CD4-positive, alpha-beta T cell treated with Interleukin-17A for 1 hour (primary cell): ENCODE measurements at regions not wholly inside any gene's neighbourhood (a gene's known extent, or its start where the extent isn't known, plus 50 kb on each side); places are given as distances from the start of the nearest gene placed in this dataset.
"Not testable (repeated sequence)": the region's sequence is repeated elsewhere in the genome, so short reads cannot be mapped to it uniquely, and the experiment has no call there.

Experiments
- DNase-seq: peaks from one replicate; pipeline ENCODE4 v3.0.0-alpha.2; 2020

DNA sequence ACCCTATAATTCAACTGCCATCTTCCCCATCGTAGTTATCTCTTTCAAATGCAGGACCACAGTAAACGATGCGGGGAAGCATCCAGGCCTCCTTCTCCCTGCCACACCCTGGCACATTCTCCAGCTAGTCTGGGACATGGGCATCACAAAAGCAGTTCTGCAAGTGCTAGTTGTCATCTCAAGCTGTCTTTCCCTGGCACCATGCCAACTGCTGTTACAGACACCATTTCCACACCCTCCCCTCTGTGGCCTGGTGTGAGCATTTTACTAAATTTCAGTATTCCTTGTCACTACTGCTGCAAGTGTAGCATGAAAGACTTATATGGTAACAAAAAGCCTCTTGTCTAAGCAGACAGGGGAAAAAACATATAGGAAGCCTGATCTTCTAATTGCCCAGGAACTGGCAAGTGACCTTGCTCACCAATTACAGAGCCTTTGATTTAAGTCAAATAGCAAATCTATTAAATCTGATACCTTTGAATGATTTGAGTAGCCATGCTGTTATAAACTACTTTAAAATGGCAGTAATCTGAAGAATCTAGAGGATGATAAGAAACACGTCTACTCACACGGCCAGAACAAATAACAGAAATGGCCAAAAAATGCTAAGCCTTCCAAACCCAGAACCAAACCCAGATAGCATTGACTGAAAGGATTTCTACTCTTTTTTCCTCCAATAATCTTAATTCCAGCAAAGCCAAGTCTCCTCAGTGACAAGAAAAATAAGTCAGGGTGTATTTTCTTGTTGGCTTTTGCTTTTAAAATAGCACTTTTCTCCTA, 179.0 kb downstream of the NUFIP1 start:
- DNase-seq, result no peak

DNA sequence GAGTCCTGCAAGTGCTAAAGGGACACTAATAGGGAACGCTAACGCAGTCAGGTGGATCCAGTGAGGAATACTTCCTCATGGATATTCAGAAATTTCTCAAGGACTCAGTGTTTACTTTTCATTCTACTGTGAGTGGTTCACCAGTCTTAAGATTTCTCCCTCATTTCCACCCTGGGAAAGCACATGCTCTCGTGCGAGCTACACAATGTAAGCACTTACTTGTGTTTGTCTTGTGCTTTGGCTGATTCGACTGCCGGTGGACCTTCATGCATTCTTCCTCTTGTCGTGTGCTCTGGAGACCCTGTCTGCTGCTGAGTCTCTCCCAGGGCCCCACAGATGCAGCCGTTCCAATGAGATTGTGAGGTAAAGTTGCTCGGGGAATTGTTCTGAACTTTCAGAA, 180.1 kb downstream of the NUFIP1 start:
- DNase-seq, result no peak

DNA sequence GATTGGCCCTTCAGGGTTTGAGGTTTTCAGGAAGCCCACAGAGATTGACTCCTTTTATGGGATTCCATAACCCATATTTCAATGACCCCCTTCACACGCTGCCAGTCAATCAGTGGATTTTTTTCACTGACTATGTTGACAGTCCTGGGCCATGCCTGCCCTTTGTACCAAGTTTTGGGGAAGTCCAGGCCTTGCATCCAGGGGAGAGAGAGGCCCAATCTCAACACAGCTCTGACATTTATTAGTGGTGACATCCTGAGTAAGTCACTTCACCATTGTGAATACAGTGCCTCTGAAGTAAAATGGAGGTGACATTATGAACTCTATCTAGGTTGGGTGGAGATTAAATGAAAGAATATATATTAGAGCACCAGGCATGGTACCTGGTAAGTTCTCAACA, 181.1 kb downstream of the NUFIP1 start:
- DNase-seq, result no peak

DNA sequence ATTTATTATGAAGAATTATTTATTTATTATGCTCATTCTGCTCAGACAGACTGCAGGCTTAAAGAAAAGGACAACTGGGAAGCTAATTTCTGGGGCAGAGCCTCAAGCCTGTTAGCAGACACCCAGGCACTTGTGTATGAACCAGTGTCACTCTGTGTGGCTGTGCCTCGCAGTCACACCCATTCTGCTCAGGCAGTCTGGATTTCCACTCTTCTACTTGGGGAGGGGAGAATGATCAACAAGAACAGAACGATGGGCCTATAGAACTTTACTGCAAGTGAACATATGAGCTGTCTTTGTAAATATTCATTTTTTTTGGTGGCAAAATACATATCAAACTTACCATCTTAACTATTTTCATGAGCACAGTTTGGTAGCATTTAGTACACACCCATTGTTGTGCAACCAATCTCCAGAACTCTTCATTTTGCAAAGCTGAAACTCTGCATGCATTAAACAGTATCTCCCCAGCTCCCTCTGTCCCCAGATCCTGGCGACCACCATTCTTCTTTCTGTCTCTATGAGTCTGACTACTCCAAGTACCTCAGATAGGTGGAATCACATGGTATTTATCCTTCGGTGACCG, 181.7 kb downstream of the NUFIP1 start:
- no peak for DNase-seq

DNA sequence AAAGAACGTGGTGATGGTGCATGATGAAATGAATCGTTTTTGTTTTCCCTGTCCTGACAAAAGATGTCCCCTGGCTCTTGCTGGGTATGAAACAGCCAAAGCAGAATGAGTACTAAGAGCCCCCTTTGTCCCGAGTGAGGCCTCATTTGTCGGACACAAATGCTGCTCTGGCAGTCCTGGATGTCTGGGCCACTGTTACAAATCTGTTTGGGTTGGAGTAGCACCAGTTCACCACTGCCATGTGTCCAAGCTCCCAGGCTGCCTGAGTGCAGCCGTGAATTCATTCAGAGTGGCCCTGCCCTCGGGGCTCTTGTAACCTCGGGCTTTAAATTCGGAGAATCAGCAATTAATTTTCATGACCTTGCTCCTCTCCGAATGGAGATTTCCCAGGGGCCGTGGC, 182.4 kb downstream of the NUFIP1 start:
- DNase-seq, result no peak

DNA sequence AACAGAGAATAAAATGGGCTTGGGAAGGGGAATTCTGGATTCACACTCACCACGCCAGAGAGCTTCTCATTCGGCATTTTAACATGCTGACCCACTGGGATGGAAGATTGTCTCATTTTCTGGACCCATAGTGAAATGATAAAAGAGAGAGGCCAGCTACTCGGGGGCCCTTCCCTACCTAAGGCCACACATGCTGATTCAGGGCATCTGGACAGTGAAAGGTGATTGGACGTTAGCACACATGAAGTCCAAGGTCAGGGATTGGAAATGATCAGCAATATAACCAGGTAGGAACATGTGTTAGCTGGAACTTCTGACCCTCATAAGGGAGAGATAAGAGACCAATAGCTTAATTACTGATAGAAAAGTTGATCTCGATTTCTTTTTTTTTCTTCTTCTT, 183.7 kb downstream of the NUFIP1 start:
- DNase-seq, result no peak

DNA sequence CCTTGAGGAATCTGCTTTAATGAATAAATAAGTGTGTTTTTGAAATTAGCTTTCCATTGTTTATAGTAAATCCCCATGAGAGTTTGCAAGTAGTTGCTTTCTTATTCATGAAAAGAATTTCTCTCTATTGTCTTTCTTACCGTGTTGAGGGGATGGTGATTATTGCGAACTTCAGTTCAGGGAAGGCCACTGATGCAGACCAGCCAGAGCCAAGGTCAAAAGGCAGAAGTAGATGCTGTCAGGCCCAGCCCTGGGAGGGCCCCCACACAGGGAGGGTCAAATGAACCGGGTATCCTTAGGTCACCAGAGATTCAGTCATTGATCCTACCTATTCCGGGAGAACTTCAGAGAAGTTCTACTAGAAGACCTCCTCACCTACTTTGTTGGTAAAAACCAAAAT, 185.9 kb downstream of the NUFIP1 start:
- DNase-seq, result no peak

DNA sequence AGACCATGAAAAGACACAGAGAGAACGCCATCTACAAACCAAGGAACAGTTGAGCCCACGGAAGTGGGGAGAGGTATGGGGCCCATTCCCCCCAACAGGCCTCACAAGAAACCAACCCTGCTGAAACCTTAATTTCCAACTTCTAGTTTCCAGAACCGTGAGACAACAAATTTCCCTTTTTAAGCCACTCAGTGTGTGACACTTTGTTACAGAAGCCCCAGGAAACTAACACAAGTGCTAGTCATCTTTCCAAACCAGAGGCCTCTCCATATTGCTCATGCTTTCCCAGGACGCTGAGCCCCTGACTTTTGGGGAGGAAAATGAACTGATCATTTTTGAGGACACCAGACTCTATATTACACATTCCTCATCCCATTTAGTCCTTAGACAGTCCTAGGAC, 186.8 kb downstream of the NUFIP1 start:
- no peak for DNase-seq

DNA sequence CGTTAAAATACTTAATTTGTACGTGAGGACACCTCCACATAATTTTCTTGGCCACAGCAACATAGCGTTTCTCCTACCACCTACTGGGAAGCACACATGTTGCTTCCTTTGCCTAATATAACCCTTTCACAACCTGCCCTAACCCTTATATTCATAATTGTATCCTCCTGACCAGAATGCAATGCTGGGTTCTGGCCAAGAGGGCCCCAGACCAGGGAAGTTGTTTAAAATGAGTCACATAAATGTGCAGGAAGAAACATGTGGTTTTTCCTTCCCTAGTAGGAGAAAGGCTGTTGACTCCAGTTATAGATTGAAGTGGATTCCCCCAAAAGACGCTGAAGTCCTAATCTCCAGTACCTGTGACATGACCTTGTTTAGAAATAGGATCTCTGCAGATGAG, 187.3 kb downstream of the NUFIP1 start:
- DNase-seq, result no peak

DNA sequence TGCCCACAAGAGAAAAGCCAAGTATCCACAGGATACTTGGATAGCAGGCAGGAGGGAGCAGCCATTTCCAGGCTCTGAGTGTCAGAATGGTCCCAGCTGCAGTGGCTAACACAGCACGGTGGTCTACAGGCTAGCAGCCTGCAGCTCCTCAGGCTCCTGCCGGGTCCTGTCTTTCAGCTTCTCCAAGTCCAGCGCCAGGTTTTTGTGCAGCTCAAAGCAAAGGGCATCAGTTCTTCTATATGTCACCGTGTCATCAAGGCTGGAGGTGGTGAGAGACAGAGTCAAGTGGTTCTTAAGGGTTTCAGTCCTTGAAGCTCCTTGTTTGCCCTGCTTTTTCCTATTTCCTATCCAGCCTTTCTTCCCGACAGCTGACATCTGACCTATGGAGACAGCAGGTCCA, 188.6 kb downstream of the NUFIP1 start:
- DNase-seq, result no peak

DNA sequence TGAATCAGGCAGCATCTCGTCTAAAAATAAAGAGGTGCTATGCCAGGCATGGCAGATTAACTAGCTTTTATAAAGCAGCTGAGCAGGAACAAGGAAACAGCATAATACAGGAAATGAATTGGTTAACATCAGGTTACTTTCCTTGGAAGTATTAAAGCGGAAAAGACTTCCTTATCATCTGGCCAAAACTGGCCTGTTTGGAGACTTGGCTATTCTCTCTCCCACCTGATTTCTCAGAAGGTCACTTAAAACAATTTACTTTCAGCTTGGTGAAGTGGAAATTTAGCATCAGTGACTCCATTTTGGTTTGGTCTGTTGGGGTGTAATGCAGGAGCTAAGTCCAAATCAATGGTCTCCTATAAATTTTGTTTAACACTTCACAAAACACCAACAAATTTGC, 191.6 kb downstream of the NUFIP1 start:
- DNase-seq, result no peak

DNA sequence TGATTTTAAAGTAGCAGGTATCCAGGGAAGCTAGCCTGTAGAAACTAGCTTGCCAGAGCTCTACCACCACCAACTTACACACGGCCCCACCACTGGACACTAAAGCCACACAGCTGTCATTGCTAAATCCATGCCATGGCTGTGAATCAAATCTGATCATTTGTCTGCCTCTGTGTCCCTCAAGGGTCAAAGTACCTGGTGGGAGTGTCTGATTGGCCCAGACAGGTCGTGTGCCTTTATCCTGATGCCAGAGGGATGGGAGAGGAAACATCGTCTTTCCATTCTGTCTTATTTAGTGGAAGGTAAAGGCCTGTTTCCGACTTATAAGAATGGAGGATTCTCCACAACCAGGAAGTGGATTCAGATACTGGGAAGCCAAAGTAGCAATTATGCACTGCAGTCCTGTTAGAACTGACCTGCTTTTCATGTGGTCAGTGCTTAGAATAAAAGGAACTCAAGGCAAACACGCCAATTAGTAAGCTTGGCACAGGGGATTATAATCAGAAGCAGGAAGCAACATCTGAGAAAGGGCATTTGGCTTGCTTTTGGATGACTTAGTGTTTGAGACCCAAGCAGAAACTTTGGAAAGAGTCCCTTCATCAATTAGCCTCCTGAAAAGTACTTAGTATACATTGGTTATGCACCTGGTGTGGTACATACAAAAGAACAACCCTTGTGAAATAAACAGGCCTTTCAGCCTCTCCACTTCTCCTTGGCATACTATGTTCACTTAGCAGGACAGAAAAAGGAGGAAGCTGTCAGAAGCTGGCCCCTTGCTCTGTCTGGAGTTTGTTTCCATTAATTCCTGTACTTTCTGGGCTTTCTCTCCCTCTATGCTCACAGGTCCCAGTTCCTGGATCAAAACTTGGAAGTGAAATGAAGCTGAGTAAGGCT, 192.4 kb downstream of the NUFIP1 start:
- no peak for DNase-seq

DNA sequence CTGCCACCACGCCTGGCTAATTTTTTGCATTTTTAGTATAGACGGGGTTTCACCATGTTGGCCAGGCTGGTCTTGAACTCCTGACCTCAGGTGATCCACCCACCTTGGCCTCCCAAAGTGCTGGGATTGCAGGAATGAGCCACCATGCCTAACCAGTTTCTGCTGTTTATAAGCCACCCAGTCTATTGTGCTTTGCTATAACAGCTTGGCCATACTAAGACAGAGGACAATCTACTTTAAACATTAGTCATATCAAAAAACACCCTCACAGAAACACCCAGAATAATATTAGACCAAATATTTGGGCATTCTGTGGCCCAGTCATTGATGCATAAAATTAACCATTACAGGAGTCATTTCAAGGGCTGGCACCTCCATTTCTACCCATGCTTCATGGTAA, 193.2 kb downstream of the NUFIP1 start:
- not testable (repeated sequence) for DNase-seq

DNA sequence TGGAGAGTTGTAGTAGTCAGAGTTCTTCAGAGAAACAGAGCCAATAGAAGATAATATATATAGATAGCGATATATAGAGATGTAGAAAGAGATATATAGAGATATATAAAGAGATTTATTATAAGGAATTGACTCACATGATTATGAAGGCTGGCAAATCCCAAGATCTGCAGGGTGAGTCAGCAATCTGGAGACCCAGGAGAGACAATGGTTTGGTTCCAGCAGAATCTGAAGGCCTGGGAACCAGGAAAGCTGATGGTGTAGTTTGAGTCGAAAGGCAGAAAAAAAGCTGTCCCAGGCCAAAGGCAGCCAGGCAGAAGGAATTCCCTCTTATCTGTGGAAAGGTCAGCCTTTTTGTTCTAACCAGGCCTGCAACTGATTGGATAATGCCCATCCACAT, 194.1 kb downstream of the NUFIP1 start:
- no peak for DNase-seq

DNA sequence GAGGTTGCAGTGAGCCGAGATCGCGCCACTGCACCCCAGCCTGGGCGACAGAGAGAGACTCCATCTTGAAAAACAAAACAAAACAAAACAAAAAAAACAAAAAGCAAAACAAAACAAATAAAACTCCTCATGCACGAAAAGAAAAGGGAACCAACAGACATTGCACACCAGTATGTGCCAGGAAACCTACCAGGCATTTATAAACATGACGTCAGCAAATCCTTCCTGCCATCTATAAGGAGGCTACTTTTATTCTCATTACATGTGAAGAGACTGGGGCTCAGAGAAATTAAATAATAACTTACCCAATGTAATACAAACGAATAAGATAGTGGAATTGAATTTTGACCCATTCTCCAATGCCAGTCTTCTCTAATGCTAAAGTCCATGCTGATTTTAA, 197.2 kb downstream of the NUFIP1 start:
- no peak for DNase-seq

DNA sequence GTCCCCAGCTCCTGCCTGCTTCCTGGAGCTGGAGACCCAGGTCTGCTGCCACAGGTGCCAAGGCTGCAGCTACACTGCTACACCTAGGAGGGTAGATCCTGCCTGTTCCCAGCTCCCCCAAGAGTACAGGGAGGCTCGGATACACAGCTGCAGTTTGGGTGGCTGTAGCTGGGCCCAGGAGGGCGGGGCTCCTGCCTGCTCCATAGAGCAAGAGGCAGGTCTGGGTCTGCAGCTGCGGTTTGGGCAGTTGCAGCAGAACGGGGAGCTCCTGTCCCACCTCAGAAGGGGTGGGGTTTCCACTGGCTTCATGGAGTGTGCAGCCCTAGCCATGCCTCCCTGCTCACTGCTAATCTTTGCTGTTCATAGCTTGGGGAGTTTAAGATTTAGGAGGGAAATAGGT, 199.0 kb downstream of the NUFIP1 start:
- DNase-seq, result no peak

DNA sequence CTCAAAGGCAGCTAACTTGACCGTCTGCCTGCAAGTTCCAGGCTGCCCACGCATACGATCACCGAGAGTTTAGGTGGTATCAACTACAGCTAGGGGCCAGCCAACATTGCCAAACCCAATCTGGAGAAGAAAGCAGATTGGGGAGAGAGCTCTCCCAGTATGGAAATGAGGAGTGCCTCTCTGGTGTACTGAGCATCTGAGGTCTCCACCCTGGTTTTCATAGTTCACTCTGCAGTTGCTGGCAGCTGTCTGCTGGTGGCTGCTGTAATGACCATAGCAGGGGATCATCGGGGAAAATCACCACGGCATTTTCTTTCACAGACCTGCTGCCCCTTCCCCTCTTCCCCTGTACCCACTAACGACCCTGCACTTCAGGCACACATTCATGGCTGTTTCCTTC, 201.7 kb downstream of the NUFIP1 start:
- no peak for DNase-seq

DNA sequence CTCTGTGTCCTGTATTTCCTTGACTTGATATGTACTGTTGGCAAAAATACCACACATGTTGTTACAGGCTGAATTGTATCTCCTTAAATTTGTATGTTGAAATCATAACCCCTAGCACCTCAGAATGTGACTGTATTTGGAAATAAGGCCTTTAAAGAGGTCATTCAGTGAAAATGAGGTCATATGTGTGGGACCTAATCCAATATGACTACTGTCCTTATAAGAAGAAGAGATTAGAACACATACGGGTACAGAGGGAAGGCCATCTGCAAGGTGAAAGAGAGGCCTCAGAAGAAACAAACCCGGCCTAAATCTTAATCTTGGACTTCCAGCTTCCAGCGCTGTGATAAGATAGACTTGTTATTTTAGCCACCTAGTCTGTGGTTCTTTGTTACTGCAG, 202.5 kb downstream of the NUFIP1 start:
- no peak for DNase-seq

DNA sequence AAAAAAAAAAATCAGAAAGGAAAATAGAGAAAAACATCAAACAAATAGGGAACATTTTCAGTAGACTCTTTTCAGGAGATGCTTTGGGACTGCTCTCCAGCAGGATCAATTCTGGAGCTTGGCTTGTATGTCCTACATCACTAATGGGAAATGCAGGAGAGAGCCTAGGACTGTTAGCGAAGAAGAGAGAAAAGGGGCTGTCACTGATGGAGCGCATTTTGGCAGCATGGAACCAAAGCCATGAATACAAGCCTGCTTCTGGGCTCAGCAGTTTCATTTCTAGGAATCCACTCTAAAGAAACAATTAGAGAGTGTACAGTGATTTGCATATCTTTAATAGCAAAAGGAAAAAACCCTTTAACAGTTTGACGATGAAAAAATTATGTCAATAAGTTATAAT, 203.9 kb downstream of the NUFIP1 start:
- no peak for DNase-seq

DNA sequence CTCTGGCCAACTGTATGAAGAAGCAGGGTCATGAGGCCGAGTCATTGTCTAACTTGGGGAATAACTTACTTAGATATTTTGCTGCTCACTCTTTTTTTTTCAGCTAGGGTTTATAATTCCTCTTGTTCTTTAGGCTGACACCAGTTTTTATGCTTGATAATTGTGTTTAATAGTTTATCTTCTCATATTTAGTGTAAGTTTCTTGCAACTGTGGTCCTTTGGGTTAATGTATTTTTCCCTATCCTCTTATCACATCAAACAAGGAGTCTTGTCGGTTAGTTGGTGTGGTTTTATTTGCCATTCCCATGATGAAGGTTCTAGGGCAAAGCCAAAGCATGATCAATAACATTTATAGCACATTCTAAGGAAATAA, 204.6 kb downstream of the NUFIP1 start:
- no peak for DNase-seq

DNA sequence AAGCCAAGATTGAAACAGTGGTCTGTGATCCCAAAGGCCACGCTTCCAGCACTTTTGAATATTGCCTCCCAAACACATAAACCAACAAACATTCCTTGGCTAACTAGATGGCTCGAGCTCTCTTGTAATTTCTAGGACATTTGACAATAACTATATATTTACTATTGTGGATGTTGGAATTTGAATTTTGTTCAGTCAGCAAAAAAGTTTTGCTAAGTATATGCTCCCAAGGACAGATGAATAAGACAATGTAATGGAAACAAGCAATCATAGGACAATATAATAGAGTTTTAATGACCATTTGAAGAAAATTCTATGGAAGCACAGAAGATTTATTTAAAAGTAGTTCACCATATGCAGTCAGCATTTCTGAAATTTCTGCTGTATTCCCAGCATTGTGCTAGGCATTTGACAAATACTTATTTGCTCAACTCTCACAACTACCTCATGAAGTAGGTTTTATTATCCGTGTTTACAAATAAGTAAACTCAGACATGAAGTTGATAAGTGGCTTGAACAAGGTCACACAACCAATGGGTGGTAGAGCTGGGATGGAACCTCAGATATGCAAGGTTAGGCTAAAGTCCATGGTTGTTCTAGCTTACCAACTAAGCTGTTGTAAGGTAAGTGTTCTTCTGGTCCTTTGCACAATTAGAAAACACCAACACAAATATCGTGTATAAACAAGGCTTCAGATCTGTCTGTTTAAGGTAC, 205.1 kb downstream of the NUFIP1 start:
- DNase-seq, result no peak

DNA sequence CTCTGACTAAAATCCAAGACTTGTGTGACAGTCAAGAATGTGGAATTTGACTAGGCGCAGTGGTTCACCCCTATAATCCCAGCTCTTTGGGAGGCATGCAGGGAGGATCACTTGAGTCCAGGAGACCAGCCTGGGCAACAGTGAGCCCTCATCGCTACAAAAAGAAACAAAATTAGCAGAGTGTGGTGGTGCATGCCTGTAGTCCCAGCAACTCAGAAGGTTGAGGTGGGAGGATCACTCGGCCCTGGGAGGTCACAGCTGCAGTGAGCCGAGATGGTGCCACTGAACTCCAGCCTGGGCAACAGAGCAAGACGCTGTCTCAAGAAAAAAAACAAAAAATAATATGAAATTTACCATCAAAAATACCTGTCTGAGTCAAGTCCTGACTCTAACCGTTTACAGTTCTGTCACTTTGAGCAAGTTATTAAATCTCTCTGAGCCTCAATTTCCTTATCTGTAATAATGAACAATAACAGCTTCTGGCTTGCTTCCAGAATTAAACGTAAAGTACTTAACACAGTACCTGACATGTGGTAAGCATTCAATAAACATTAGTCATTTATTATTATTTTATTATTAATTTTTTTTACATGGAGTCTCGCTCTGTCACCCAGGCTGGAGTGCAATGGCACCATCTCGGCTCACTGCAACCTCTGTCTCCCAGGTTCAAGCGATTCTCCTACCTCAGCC, 204.6 kb upstream of the TSC22D1 start:
- DNase-seq, result no peak
